ENCODE measurements at regions not wholly inside any gene's neighbourhood (a gene's known extent, or its start where the extent isn't known, plus 50 kb on each side); places are given as distances from the start of the nearest gene placed in this dataset.
A peak's percentile ranks its signal among the peaks of the same experiment; 100 is the strongest.

- TF ChIP-seq SP1 (IDR thresholded peaks at IDR 0.05) (no peak), L3MBTL2 (conservative IDR thresholded peaks at IDR 0.05) (no peak), PKNOX1 (IDR thresholded peaks at IDR 0.05) (no peak), LEF1 (IDR thresholded peaks at IDR 0.05; ENCODE audit: borderline replicate concordance) (no peak), ZNF384 (IDR thresholded peaks at IDR 0.05) (no peak), TARDBP (IDR thresholded peaks at IDR 0.05) (no peak), ELF4 (IDR thresholded peaks at IDR 0.05) (no peak), FOXK2 (IDR thresholded peaks at IDR 0.05) (no peak)
- ChIA-PET POLR2A (no interaction called here), CTCF (no interaction called here)
- DNase-seq (ENCODE audit: extremely low spot score), result no peak
Measured at GRCh38 chr4:81790477-81790876, 318.8 kb upstream of the RASGEF1B start.

- TF ChIP-seq L3MBTL2 (conservative IDR thresholded peaks at IDR 0.05) (no peak), CTBP1 (IDR thresholded peaks at IDR 0.05; ENCODE audit: borderline replicate concordance) (no peak), PKNOX1 (IDR thresholded peaks at IDR 0.05) (no peak), FOXK2 (IDR thresholded peaks at IDR 0.05) (no peak), HDGF (IDR thresholded peaks at IDR 0.05; ENCODE audit: borderline replicate concordance) (no peak), SUZ12 (IDR thresholded peaks at IDR 0.05) (no peak), FOXA1 (IDR thresholded peaks at IDR 0.05) (no peak), ELF4 (IDR thresholded peaks at IDR 0.05) (no peak), LEF1 (IDR thresholded peaks at IDR 0.05; ENCODE audit: borderline replicate concordance) (no peak), SP1 (IDR thresholded peaks at IDR 0.05) (no peak), ARNT (IDR thresholded peaks at IDR 0.05) (no peak), BHLHE40 (IDR thresholded peaks at IDR 0.05; ENCODE audit: borderline replicate concordance) (no peak), TARDBP (IDR thresholded peaks at IDR 0.05) (no peak), FOXM1 (IDR thresholded peaks at IDR 0.05; ENCODE audit: borderline replicate concordance) (no peak), NFRKB (IDR thresholded peaks at IDR 0.05) (no peak), ZNF384 (IDR thresholded peaks at IDR 0.05) (no peak)
- POLR2A ChIA-PET, result no interaction called here
- CTCF ChIA-PET, result no interaction called here
- DNase-seq (ENCODE audit: extremely low spot score), result no peak
Measured at GRCh38 chr4:81789741-81790399, 318.2 kb upstream of the RASGEF1B start.

GRCh38 chr4:81789158-81789557, 317.5 kb upstream of the RASGEF1B start:
- ChIA-PET POLR2A (no interaction called here), CTCF (no interaction called here)
- TF ChIP-seq HDGF (IDR thresholded peaks at IDR 0.05; ENCODE audit: borderline replicate concordance), result no peak
- no peak for TF ChIP-seq TARDBP (IDR thresholded peaks at IDR 0.05)
- no peak for TF ChIP-seq L3MBTL2 (conservative IDR thresholded peaks at IDR 0.05)
- TF ChIP-seq BHLHE40 (IDR thresholded peaks at IDR 0.05; ENCODE audit: borderline replicate concordance), result no peak
- TF ChIP-seq ZNF384 (IDR thresholded peaks at IDR 0.05), result no peak
- no peak for TF ChIP-seq ARNT (IDR thresholded peaks at IDR 0.05)
- no peak for TF ChIP-seq NFRKB (IDR thresholded peaks at IDR 0.05)
- no peak for TF ChIP-seq CTBP1 (IDR thresholded peaks at IDR 0.05; ENCODE audit: borderline replicate concordance)
- TF ChIP-seq FOXK2 (IDR thresholded peaks at IDR 0.05), result no peak
- no peak for TF ChIP-seq ELF4 (IDR thresholded peaks at IDR 0.05)
- TF ChIP-seq FOXM1 (IDR thresholded peaks at IDR 0.05; ENCODE audit: borderline replicate concordance), result no peak
- no peak for TF ChIP-seq FOXA1 (IDR thresholded peaks at IDR 0.05)
- no peak for TF ChIP-seq SUZ12 (IDR thresholded peaks at IDR 0.05)
- TF ChIP-seq LEF1 (IDR thresholded peaks at IDR 0.05; ENCODE audit: borderline replicate concordance), result no peak
- no peak for TF ChIP-seq PKNOX1 (IDR thresholded peaks at IDR 0.05)
- TF ChIP-seq SP1 (IDR thresholded peaks at IDR 0.05), result no peak
- DNase-seq (ENCODE audit: extremely low spot score), result no peak

DNA sequence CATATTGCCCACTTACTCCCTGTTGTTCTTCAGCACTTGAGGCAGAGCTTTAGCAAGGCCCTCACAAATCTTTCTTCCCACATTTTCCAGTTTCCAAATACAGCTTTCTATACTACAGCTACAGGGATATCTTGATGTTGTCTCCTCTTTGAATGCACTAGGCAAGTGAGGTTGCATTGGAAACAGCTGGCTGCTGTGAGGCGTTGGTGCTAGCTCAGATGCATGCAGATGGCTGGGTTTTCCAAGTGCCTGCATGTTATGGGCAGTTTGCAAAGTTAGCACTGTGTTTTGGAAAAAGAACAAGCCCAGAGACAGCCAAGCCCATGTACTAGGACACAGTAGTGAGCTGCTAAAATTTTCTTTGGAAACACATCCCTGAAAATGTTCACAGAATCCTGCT, 315.1 kb upstream of the RASGEF1B start:
- POLR2A ChIA-PET, result no interaction called here
- TF ChIP-seq L3MBTL2 (conservative IDR thresholded peaks at IDR 0.05), result no peak
- TF ChIP-seq SUZ12 (IDR thresholded peaks at IDR 0.05), result no peak
- no peak for TF ChIP-seq NFRKB (IDR thresholded peaks at IDR 0.05)
- TF ChIP-seq CTBP1 (IDR thresholded peaks at IDR 0.05; ENCODE audit: borderline replicate concordance), result no peak
- no peak for TF ChIP-seq PKNOX1 (IDR thresholded peaks at IDR 0.05)
- no peak for TF ChIP-seq BHLHE40 (IDR thresholded peaks at IDR 0.05; ENCODE audit: borderline replicate concordance)
- no peak for TF ChIP-seq ELF4 (IDR thresholded peaks at IDR 0.05)
- TF ChIP-seq ZNF384 (IDR thresholded peaks at IDR 0.05), result no peak
- no peak for DNase-seq (ENCODE audit: extremely low spot score)
- CTCF ChIA-PET, result interaction anchor here (0.6 to 1.1 kb wide), 3 partner anchors 10 to 278 kb away, joined by 3 to 4 read pairs (median 4); no protein-coding TSS in a partner anchor

GRCh38 chr4:81786063-81786763, 314.5 kb upstream of the RASGEF1B start:
- DNase-seq (ENCODE audit: extremely low spot score), result peak; percentile 11
- POLR2A ChIA-PET, result no interaction called here
- CTCF ChIA-PET, result interaction anchor here (0.6 to 1.1 kb wide), 3 partner anchors 9 to 277 kb away, joined by 3 to 4 read pairs (median 4); no protein-coding TSS in a partner anchor
- TF ChIP-seq HDGF (IDR thresholded peaks at IDR 0.05; ENCODE audit: borderline replicate concordance), result no peak
- TF ChIP-seq L3MBTL2 (conservative IDR thresholded peaks at IDR 0.05), result no peak
- no peak for TF ChIP-seq ELF4 (IDR thresholded peaks at IDR 0.05)
- TF ChIP-seq FOXK2 (IDR thresholded peaks at IDR 0.05), result no peak
- TF ChIP-seq ARNT (IDR thresholded peaks at IDR 0.05), result no peak
- TF ChIP-seq NFRKB (IDR thresholded peaks at IDR 0.05), result no peak
- no peak for TF ChIP-seq PKNOX1 (IDR thresholded peaks at IDR 0.05)
- TF ChIP-seq LEF1 (IDR thresholded peaks at IDR 0.05; ENCODE audit: borderline replicate concordance), result no peak
- no peak for TF ChIP-seq FOXA1 (IDR thresholded peaks at IDR 0.05)
- TF ChIP-seq ZNF384 (IDR thresholded peaks at IDR 0.05), result no peak
- no peak for TF ChIP-seq FOXM1 (IDR thresholded peaks at IDR 0.05; ENCODE audit: borderline replicate concordance)
- TF ChIP-seq SP1 (IDR thresholded peaks at IDR 0.05), result no peak

All from HEK293T (cell line).